Loucy (cell line): ENCODE measurements at regions not wholly inside any gene's neighbourhood (a gene's known extent, or its start where the extent isn't known, plus 50 kb on each side); places are given as distances from the start of the nearest gene placed in this dataset.

ENCODE experiments used
- CTCF ChIP-seq: fragments of 200-600 bp; sonication (generic); conservative IDR thresholded peaks from 2 replicates; pipeline ENCODE4 v1.5.1; 2014; ENCODE audit warnings: mild to moderate bottlenecking, antibody characterized with exemption, low read length
- EZH2phosphoT487 ChIP-seq: fragments of 200-600 bp; IDR thresholded peaks from 2 replicates; pipeline ENCODE4 v1.6.1; 2018; ENCODE audit warnings: antibody characterized with exemption, mild to moderate bottlenecking, moderate library complexity, borderline replicate concordance

DNA sequence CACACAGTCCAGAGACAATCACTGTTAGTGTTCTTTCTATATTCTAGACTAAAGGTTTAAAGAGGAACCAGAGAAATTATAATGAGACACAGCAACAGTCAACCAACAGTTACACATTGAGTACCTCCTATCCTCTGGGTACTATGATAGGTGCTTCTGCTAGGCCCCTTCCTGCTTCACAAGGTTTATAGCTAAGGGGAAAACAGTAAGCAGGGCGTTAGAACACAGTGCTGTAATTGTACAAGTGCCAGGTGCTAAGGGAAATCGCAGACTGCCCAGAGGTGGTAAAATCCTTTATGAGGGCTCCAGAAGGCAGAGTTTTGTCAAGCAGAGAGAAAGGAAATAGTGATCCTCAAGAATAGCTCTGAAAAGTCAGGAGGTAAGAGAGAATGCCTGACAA is 297.2 kb upstream of the FAT3 start:
- TF ChIP-seq CTCF = no peak
- TF ChIP-seq EZH2phosphoT487 = no peak
